T-helper 17 cell (primary cell): ENCODE measurements at regions not wholly inside any gene's neighbourhood (a gene's known extent, or its start where the extent isn't known, plus 50 kb on each side); places are given as distances from the start of the nearest gene placed in this dataset.

Experiments
- ATAC-seq: fragments of 150-1000 bp; cut with Tn5 transposase; 2 replicates; pipeline ENCODE4 v1.10.0; 2021; ENCODE audit warnings: mild to moderate bottlenecking, moderate library complexity
- DNase-seq, 3 donors: peaks; one replicate each; pipeline versions ENCODE4 v3.0.0 to v3.0.0-alpha.2; 2020 to 2021
- H3K9me3 ChIP-seq: one replicate; pipeline ENCODE4 v1.7.0; 2013; ENCODE audit warnings: low read length, mild to moderate bottlenecking; ENCODE audit not compliant: control insufficient read depth, poor library complexity, severe bottlenecking
- H3K27ac Mint-ChIP-seq: one replicate; pipeline ENCODE4 v1.8.0; 2022; ENCODE audit warnings: mild to moderate bottlenecking, moderate library complexity, mixed read lengths
- H3K27me3 Mint-ChIP-seq: one replicate; pipeline ENCODE4 v1.8.0; 2022; ENCODE audit warnings: mixed read lengths
- H3K36me3 Mint-ChIP-seq: one replicate; pipeline ENCODE4 v1.8.0; 2022; ENCODE audit warnings: low read depth, mixed read lengths
- H3K4me1 Mint-ChIP-seq: one replicate; pipeline ENCODE4 v1.8.0; 2022; ENCODE audit warnings: mild to moderate bottlenecking, mixed read lengths
- H3K4me3 Mint-ChIP-seq: one replicate; pipeline ENCODE4 v1.8.0; 2022; ENCODE audit warnings: mild to moderate bottlenecking, moderate library complexity, mixed read lengths

DNA sequence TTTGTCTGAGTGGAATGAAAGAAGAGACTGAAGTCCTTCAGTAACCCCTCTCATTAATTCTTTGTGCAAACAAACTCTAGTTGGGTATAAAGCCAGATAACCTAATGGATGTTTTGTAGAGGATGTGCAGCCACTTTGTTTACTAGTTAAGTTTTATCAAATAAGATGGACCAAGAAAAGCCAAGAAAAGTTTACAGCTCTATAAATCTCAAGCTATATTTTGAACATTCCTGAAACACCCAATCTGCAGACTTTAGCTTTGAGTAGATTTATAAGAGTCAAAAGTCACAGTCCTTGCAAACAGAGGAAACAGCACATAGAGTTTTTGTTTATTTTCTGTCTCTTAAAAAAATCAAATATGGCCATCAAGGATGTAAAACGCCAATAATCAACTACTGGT, 452.9 kb downstream of the SPRY1 start:
- H3K4me3 Mint-ChIP-seq = no peak overlapping the region
- no peaks in the 10 kb centered on the region for H3K4me1 Mint-ChIP-seq
- peaks cover 2% of the 10 kb centered on the region for H3K36me3 Mint-ChIP-seq
- ATAC-seq = no peak
- no peak for DNase-seq
- H3K27ac Mint-ChIP-seq = no peak overlapping the region
- H3K9me3 ChIP-seq = no peaks in the 10 kb centered on the region
- no peaks in the 10 kb centered on the region for H3K27me3 Mint-ChIP-seq

DNA sequence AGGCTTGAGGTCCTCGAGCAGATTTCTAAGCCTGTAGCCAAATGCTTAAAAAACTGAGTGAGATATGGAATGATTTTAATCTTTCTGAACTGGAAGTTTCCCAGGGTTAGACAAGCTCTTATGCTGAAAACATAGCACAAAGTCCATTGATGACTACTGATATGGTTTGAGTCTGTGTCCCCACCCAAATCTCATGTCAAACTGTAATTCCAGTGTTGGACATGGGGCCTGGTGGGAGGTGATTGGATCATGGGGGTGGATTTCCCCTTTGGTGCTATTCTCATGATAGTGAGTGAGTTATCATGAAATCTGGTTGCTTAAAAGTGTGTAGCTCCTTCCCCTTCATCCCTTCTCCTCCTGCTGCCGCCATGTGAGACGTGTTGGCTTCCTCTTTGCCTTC, 454.9 kb downstream of the SPRY1 start:
- DNase-seq (no peak), ATAC-seq (no peak)
- Mint-ChIP-seq H3K27me3 (no peaks in the 10 kb centered on the region), H3K27ac (no peak overlapping the region), H3K4me1 (no peaks in the 10 kb centered on the region), H3K36me3 (peaks cover 2% of the 10 kb centered on the region), H3K4me3 (no peak overlapping the region)
- no peaks in the 10 kb centered on the region for H3K9me3 ChIP-seq

DNA sequence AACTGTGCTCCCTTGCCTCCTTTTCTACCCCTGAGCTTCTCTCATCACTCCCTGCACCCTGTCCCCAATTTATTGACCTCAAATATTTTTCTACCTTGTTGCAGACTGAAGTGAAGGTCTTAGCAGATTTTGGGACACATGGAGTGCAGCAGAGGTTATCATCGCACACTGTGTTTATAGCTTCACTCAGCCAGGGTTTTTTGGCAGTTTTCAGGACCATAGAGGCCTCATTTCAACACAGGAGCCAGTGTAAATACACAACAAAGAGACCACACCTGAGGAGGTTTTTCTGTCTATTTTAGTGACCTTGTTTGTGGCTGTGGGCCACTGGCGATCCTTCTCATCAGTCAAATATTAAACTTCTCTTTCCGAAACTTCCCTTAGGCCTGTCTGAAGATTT, 457.1 kb downstream of the SPRY1 start:
- no peaks in the 10 kb centered on the region for H3K9me3 ChIP-seq
- Mint-ChIP-seq H3K4me3 (no peak overlapping the region), H3K27me3 (peaks cover 7% of the 10 kb centered on the region), H3K27ac (no peak overlapping the region), H3K36me3 (peaks cover 2% of the 10 kb centered on the region), H3K4me1 (peaks cover 2% of the 10 kb centered on the region)
- DNase-seq (no peak), ATAC-seq (no peak)

DNA sequence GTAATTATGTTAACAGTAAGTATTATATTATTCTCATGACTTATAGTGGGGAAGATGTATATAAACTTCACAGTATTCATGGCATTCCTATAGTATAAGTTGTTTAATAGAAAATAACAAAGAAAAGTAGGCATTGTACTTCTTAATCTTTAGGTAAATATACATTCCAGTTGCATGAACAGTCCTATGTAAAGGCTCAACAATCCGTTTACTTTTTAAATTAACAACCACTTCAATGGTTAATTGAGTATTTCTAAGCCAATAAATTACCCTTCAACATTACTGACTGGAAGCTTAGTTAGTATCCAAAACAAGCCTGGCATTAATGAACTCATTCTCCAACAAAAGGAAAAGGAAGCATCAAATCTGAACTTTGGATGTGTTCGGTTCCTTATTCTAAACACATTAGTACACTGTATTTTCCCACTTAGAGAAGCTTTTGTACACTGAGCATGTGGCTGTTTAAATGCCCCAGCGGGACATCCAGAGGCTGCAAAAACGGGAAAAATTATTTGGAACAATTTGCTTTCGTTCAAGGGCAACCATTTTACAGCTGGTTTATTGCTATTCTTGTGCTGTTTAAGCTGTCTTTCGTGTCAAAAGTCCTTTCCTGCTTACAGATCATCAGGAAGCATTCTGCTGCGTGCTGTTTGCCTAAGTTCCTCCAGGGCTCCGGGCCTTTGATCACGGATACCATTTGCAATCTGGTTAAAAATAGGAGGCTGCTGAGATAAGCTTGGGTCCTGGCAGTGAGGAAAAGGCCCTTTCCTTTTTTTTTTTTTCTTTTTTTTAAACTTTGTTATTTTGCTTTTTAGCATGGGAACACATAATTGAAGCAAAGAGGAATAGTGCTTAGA, 460.3 kb downstream of the SPRY1 start:
- peaks cover 9% of the 10 kb centered on the region for H3K27me3 Mint-ChIP-seq
- no peaks in the 10 kb centered on the region for H3K9me3 ChIP-seq
- ATAC-seq = no peak
- H3K36me3 Mint-ChIP-seq = peaks cover 2% of the 10 kb centered on the region
- no peak overlapping the region for H3K27ac Mint-ChIP-seq
- no peak overlapping the region for H3K4me3 Mint-ChIP-seq
- DNase-seq = no peak
- peaks cover 2% of the 10 kb centered on the region for H3K4me1 Mint-ChIP-seq

DNA sequence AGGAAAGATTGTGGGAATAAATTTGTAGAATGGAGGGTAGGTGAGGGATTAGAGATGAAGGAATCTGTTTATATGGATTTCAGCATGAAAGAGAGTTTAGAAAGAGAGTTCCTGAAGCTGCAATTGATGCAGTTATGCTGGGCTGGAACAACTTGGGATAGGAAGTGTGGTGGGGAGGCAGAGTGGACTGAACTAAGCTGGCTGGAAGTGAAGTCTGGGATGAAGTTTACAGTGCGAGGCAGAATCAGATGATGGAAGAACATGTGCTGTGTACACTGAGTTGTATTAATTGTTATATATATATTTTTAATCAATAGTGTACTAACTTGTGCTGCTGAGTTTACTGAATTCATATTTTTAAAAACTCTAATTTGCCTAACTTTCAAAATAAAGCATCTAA, 461.9 kb downstream of the SPRY1 start:
- H3K27ac Mint-ChIP-seq = no peak overlapping the region
- peaks cover 2% of the 10 kb centered on the region for H3K36me3 Mint-ChIP-seq
- ATAC-seq (no peak), DNase-seq (no peak)
- no peak overlapping the region for H3K4me3 Mint-ChIP-seq
- H3K9me3 ChIP-seq = no peaks in the 10 kb centered on the region
- H3K4me1 Mint-ChIP-seq = peaks cover 2% of the 10 kb centered on the region
- peaks cover 12% of the 10 kb centered on the region for H3K27me3 Mint-ChIP-seq

DNA sequence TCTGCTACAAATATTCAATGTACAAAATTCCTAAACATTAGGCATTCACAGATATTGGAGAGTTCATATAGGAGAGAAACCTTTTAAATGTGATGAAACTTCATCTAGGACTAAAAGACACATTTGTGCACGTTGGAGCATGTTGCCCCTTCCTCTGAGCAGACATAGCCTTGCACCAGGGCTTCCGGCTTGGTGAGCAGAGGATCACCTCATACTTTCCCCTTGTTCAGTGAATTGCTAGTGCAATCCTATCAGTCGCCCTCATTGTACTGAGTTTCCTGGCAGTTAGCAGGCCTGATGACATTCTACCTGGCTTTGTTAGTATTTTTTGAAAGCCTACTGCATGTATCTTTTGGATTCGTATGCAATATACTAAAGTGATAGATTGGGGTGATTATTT, 466.2 kb downstream of the SPRY1 start:
- ATAC-seq = no peak
- Mint-ChIP-seq H3K27ac (no peak overlapping the region), H3K27me3 (peaks cover 12% of the 10 kb centered on the region), H3K4me1 (peaks cover 2% of the 10 kb centered on the region), H3K4me3 (no peak overlapping the region), H3K36me3 (no peaks in the 10 kb centered on the region)
- no peak for DNase-seq
- H3K9me3 ChIP-seq = no peaks in the 10 kb centered on the region

DNA sequence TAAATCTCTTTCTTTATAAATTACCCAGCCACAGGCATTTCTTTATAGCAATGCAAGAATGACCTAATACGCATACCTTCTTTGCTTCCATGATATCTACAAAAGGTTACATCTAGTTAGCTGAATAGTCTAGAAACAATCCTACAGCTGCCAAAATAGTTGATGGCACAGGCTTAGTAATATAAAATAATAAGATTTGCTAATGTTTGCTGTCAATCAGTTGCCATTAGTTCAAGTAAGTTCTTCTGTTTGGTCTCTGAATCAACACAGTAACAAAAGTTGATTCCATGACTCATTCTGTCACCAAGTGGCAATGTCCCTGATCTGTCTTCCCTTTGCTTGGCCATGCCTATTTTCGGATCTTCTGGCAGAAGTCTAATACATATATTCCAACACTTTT, 470.2 kb downstream of the SPRY1 start:
- Mint-ChIP-seq H3K27me3 (peaks cover 5% of the 10 kb centered on the region), H3K4me1 (no peaks in the 10 kb centered on the region), H3K4me3 (no peak overlapping the region), H3K27ac (no peak overlapping the region), H3K36me3 (no peaks in the 10 kb centered on the region)
- ATAC-seq (no peak), DNase-seq (no peak)
- H3K9me3 ChIP-seq = no peaks in the 10 kb centered on the region

DNA sequence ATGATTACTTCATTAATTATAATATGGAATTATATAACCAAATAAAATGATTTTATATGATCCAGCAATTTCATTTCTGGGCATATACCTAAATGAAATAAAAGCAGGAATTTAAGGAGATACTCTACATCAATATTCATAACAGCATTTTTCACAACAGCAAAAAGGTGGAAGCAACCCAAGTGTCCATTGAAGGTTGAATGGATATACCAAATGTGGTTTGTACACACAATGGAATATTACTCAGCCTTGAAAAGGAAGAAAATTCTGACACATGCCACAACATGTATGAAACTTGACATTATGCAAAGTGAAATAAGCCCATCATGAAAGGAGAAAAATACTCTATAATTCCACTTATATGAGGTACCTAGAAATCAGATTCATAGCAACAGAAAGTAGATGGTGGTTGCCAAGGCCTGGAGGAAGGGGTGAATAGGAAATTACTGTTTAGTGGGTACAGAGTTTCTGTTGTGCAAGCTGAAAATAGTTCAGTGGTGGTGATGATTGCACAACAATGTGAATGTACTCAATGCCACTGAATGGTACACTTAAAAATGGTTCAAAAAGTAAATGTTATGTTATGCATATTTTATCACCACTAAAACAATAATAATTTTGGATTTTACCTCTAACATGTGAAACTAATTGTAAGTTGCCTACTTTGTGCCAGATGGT, 471.5 kb downstream of the SPRY1 start:
- Mint-ChIP-seq H3K4me1 (no peaks in the 10 kb centered on the region), H3K36me3 (no peaks in the 10 kb centered on the region), H3K27ac (no peak overlapping the region), H3K27me3 (no peaks in the 10 kb centered on the region), H3K4me3 (no peak overlapping the region)
- no peak for ATAC-seq
- no peak for DNase-seq
- no peaks in the 10 kb centered on the region for H3K9me3 ChIP-seq

DNA sequence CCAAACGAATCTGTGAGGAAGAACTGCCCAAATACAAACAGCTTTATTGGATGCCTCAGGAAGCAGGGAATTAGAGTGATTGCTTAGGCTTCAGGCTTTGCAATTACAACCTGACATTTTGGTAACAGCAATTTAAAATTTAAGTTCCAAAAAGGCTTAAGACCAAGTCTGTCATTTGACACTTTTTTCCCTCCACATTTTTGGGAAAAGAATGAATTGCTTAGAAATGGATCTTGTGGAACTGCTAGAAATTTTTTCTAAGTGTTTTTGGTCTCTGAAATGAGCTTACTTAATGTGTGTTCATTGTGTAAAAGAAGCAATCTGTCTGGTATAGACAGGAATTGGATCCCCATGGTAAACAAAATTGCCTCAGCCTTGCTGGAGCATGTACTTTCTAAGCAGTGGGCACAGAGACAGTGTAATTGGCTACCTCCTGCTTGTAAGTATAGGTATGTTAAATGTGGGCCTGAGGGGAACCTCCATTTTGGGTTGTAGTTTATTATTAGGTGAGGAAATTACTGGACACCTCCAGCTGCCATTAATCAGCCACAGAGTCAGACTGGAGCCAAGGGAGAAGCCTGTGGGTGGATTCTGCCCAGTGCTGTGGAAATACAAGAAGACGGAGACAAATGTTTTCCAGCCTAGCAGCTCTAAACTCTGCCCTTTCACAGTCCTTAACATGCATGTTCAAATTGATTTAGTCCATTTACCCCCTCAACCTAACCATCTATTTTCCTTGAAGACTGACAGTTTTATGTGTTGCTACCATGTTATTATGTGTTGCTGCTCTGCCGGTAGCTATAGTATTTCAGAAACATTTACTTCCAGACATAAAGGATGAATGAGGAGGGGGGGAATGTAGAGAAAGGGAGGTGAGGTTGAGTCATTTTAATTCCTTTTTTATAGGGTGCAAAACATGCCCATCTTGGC, 473.0 kb downstream of the SPRY1 start:
- DNase-seq (no peak), ATAC-seq (no peak)
- H3K27ac Mint-ChIP-seq = no peak overlapping the region
- no peaks in the 10 kb centered on the region for H3K9me3 ChIP-seq
- H3K4me3 Mint-ChIP-seq = no peak overlapping the region
- H3K36me3 Mint-ChIP-seq = no peaks in the 10 kb centered on the region
- H3K27me3 Mint-ChIP-seq = no peaks in the 10 kb centered on the region
- no peaks in the 10 kb centered on the region for H3K4me1 Mint-ChIP-seq

DNA sequence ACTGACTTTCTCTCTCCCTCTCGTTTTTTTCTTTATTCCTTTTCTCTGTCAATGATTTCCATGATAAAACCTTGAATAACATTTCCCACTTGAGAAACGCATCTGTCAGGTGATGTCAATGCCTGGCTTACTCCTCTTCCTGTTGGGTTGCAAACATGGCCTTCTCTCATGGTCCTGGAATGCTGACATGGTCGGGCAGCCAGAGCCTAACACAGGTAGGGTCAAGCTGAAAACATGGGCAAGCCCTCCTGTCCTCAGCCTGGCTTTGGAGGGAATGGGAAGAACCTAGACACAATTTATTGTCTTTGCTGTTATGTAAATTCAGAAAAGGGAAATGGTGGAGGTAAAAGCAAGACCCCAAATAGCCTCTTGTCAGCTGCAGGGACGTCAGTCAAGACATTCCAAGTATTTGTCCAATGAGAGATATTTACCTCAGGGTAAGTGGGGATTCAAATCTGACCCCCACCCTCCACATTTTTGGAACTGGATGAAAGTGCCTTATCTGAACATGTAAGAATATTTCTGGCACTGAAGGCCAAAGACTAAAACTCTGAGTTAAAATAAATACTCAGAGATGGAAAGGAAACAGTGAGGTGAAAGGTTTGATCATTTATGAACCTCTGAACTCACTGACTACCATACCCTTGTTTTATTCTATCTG, 473.8 kb downstream of the SPRY1 start:
- H3K4me1 Mint-ChIP-seq = no peaks in the 10 kb centered on the region
- H3K27ac Mint-ChIP-seq = no peak overlapping the region
- no peaks in the 10 kb centered on the region for H3K36me3 Mint-ChIP-seq
- H3K4me3 Mint-ChIP-seq = no peak overlapping the region
- no peaks in the 10 kb centered on the region for H3K27me3 Mint-ChIP-seq
- H3K9me3 ChIP-seq = no peaks in the 10 kb centered on the region
- ATAC-seq (no peak), DNase-seq (no peak)

DNA sequence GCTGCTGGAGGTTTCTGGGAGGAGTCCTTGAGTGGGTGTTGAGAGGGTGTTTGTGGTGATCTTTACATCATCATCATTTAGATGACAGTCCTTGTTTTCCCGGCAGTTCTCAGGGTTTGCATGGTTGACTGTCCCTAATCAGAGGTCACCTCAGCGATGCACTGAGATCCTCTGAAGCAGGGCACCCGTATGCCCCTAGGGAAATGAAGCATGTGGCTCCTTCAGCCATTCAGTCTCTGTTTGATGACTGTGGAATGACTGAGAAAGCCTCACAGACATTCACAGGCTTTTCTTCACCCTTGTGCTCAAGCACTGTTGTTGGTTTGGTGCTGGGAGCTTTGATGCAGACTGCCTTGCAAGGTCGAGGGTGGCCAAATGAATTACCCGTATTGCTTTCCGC, 474.7 kb downstream of the SPRY1 start:
- no peaks in the 10 kb centered on the region for H3K36me3 Mint-ChIP-seq
- H3K4me3 Mint-ChIP-seq = no peak overlapping the region
- no peak for DNase-seq
- H3K4me1 Mint-ChIP-seq = no peaks in the 10 kb centered on the region
- H3K9me3 ChIP-seq = no peaks in the 10 kb centered on the region
- H3K27me3 Mint-ChIP-seq = peaks cover under 1% of the 10 kb centered on the region
- ATAC-seq = no peak
- H3K27ac Mint-ChIP-seq = no peak overlapping the region

DNA sequence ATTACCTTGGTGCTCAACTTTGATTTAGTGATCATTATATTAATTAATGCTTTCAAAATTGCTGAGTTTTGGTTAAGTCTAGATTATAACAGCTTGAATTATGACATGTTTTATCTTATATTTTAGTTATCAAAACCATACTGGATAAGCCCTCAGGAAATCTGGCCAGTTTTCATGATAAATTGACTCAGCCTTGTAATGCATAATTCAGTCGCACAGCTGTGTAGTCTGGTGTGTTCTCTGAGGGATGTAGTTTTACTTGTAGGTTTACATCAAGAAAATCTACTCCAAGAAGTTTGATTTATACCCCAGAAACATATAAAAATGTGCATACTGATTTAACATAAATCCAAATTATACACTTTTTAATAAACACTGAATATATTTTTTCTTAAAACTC, 477.5 kb downstream of the SPRY1 start:
- H3K9me3 ChIP-seq = no peaks in the 10 kb centered on the region
- no peaks in the 10 kb centered on the region for H3K36me3 Mint-ChIP-seq
- DNase-seq (no peak), ATAC-seq (no peak)
- H3K4me3 Mint-ChIP-seq = no peak overlapping the region
- peaks cover 5% of the 10 kb centered on the region for H3K27me3 Mint-ChIP-seq
- H3K27ac Mint-ChIP-seq = no peak overlapping the region
- H3K4me1 Mint-ChIP-seq = no peaks in the 10 kb centered on the region

DNA sequence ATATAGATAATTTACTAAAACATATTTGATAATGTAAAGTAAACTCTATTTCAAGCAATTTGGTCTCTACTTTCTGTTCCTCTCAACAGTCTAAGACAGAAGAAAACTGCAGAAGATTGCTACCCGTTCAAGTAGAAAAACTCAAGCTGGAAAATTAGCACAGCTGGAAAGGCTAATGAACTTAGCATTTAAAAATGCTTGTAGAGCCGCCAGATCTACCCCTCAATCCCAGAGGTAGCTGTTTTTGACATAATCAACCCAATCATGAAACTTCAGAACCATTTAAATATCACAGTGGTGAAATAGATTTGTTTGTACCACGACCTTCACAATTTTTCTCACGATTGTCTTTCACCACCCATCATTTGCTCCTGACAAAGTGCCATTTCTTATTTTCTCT, 479.5 kb downstream of the SPRY1 start:
- no peak overlapping the region for H3K27ac Mint-ChIP-seq
- ATAC-seq = no peak

More for the DNA sequence above, 479.5 kb downstream of the SPRY1 start:
- H3K9me3 ChIP-seq = no peaks in the 10 kb centered on the region
- peaks cover 5% of the 10 kb centered on the region for H3K27me3 Mint-ChIP-seq
- no peaks in the 10 kb centered on the region for H3K4me1 Mint-ChIP-seq
- no peak for DNase-seq
- H3K36me3 Mint-ChIP-seq = no peaks in the 10 kb centered on the region
- H3K4me3 Mint-ChIP-seq = no peak overlapping the region
